Mucosa of rectum (tissue), 2 donors: ENCODE measurements at regions not wholly inside any gene's neighbourhood (a gene's known extent, or its start where the extent isn't known, plus 50 kb on each side); places are given as distances from the start of the nearest gene placed in this dataset.

Experiments used
- H3K27ac ChIP-seq, 2 donors: one replicate each; pipeline ENCODE4 v1.7.0; 2013; ENCODE audit warnings: inconsistent platforms in 2 of 2, low read depth in 2 of 2, low read length in 2 of 2
- H3K27me3 ChIP-seq, 2 donors: one replicate each; pipeline ENCODE4 v1.7.0; 2013; ENCODE audit warnings: low read length in 2 of 2; ENCODE audit not compliant: control insufficient read depth in 2 of 2, insufficient read depth in 2 of 2
- H3K36me3 ChIP-seq, 2 donors: one replicate each; pipeline ENCODE4 v1.7.0; 2013; ENCODE audit warnings: low read length in 2 of 2; ENCODE audit not compliant: control insufficient read depth in 2 of 2, insufficient read depth in 2 of 2
- H3K4me1 ChIP-seq, 2 donors: one replicate each; pipeline ENCODE4 v1.7.0; 2013; ENCODE audit warnings: low read length in 2 of 2, mild to moderate bottlenecking in 1 of 2; ENCODE audit not compliant: control insufficient read depth in 2 of 2, insufficient read depth in 2 of 2
- H3K4me3 ChIP-seq, 2 donors: one replicate each; pipeline ENCODE4 v1.7.0; 2013; ENCODE audit warnings: low read length in 2 of 2
- H3K9ac ChIP-seq, 2 donors: one replicate each; pipeline ENCODE4 v1.7.0; 2013; ENCODE audit warnings: low read length in 2 of 2, low read depth in 1 of 2, mild to moderate bottlenecking in 1 of 2
- H3K9me3 ChIP-seq, 2 donors: one replicate each; pipeline ENCODE4 v1.7.0; 2013; ENCODE audit warnings: low read length in 2 of 2; ENCODE audit not compliant: control insufficient read depth in 2 of 2
- donor health status: healthy.
- donor health status: Normal muscosa, but diverticular disease.

GRCh38 chr20:19932170-19932667 lies 84.9 kb upstream of the NAA20 start:
- Histone ChIP-seq H3K27ac (peak overlapping the region; percentile 17 to 40), H3K27me3 (no peaks in the 10 kb centered on the region), H3K9ac (no peak overlapping the region), H3K4me1 (peaks cover 42 to 43% of the 10 kb centered on the region in 2 donors), H3K36me3 (peaks cover 4 to 8% of the 10 kb centered on the region in 2 donors), H3K4me3 (no peak overlapping the region), H3K9me3 (no peaks in the 10 kb centered on the region)

- peak overlapping the region; percentile 60 to 70 for H3K4me3 ChIP-seq
- H3K36me3 ChIP-seq: peaks cover 11 to 19% of the 10 kb centered on the region in 2 donors
- H3K4me1 ChIP-seq: peaks cover 31 to 37% of the 10 kb centered on the region in 2 donors
- H3K9me3 ChIP-seq: no peaks in the 10 kb centered on the region
- H3K27ac ChIP-seq: peak overlapping the region; percentile 91 to 97
- H3K27me3 ChIP-seq: no peaks in the 10 kb centered on the region
- peak overlapping the region; percentile 76 to 78 for H3K9ac ChIP-seq
These were observed 82.2 kb upstream of the NAA20 start for GRCh38 chr20:19934792-19935491.

- peak overlapping the region in 1 of 2 donors; percentile 70 for H3K4me3 ChIP-seq
- no peaks in the 10 kb centered on the region for H3K9me3 ChIP-seq
- peaks cover 16 to 19% of the 10 kb centered on the region in 2 donors for H3K36me3 ChIP-seq
- no peaks in the 10 kb centered on the region for H3K27me3 ChIP-seq
- peak overlapping the region; percentile 34 to 58 for H3K9ac ChIP-seq
- peaks cover 31 to 37% of the 10 kb centered on the region in 2 donors for H3K4me1 ChIP-seq
- H3K27ac ChIP-seq: peak overlapping the region; percentile 91 to 97
These were observed 81.3 kb upstream of the NAA20 start for GRCh38 chr20:19935842-19936241.

- H3K9me3 ChIP-seq: no peaks in the 10 kb centered on the region
- peak overlapping the region; percentile 34 to 58 for H3K9ac ChIP-seq
- H3K4me1 ChIP-seq: peaks cover 31 to 37% of the 10 kb centered on the region in 2 donors
- H3K27me3 ChIP-seq: no peaks in the 10 kb centered on the region
- H3K36me3 ChIP-seq: peaks cover 19 to 20% of the 10 kb centered on the region in 2 donors
- H3K4me3 ChIP-seq: peak overlapping the region in 1 of 2 donors; percentile 70
- peak overlapping the region; percentile 91 to 97 for H3K27ac ChIP-seq
These were observed 80.5 kb upstream of the NAA20 start for GRCh38 chr20:19936466-19937200.

- Histone ChIP-seq H3K36me3 (peaks cover 21 to 22% of the 10 kb centered on the region in 2 donors), H3K4me1 (peaks cover 31 to 37% of the 10 kb centered on the region in 2 donors), H3K9ac (no peak overlapping the region), H3K27ac (peak overlapping the region; percentile 91 to 97), H3K27me3 (no peaks in the 10 kb centered on the region), H3K9me3 (no peaks in the 10 kb centered on the region), H3K4me3 (peak overlapping the region in 1 of 2 donors; percentile 5)
These were observed 79.9 kb upstream of the NAA20 start for GRCh38 chr20:19937218-19937617.

GRCh38 chr20:19937651-19938420 lies 79.3 kb upstream of the NAA20 start:
- no peak overlapping the region for H3K9ac ChIP-seq
- peak overlapping the region in 1 of 2 donors; percentile 5 for H3K4me3 ChIP-seq
- H3K4me1 ChIP-seq: peaks cover 31 to 37% of the 10 kb centered on the region in 2 donors
- no peaks in the 10 kb centered on the region for H3K27me3 ChIP-seq
- H3K36me3 ChIP-seq: peaks cover 21 to 25% of the 10 kb centered on the region in 2 donors
- H3K27ac ChIP-seq: peak overlapping the region in 1 of 2 donors; percentile 91
- H3K9me3 ChIP-seq: no peaks in the 10 kb centered on the region

GRCh38 chr20:19938421-19939090 lies 78.6 kb upstream of the NAA20 start:
- Histone ChIP-seq H3K9ac (no peak overlapping the region), H3K4me3 (no peak overlapping the region), H3K27ac (no peak overlapping the region), H3K36me3 (peaks cover 21 to 25% of the 10 kb centered on the region in 2 donors), H3K4me1 (peaks cover 29 to 32% of the 10 kb centered on the region in 2 donors), H3K27me3 (no peaks in the 10 kb centered on the region), H3K9me3 (no peaks in the 10 kb centered on the region)

- Histone ChIP-seq H3K9me3 (no peaks in the 10 kb centered on the region), H3K4me3 (no peak overlapping the region), H3K36me3 (peaks cover 21 to 25% of the 10 kb centered on the region in 2 donors), H3K9ac (no peak overlapping the region), H3K27ac (no peak overlapping the region), H3K4me1 (peaks cover 22 to 27% of the 10 kb centered on the region in 2 donors), H3K27me3 (no peaks in the 10 kb centered on the region)
These were observed 76.1 kb upstream of the NAA20 start for GRCh38 chr20:19940988-19941460.

GRCh38 chr20:19942611-19943010 lies 74.6 kb upstream of the NAA20 start:
- Histone ChIP-seq H3K4me1 (peaks cover 13 to 20% of the 10 kb centered on the region in 2 donors), H3K9ac (no peak overlapping the region), H3K4me3 (no peak overlapping the region), H3K36me3 (peaks cover 11 to 25% of the 10 kb centered on the region in 2 donors), H3K27me3 (no peaks in the 10 kb centered on the region), H3K27ac (no peak overlapping the region), H3K9me3 (no peaks in the 10 kb centered on the region)
